Mesothelial cell of epicardium (in vitro differentiated cells): ENCODE measurements at regions not wholly inside any gene's neighbourhood (a gene's known extent, or its start where the extent isn't known, plus 50 kb on each side); places are given as distances from the start of the nearest gene placed in this dataset.

ENCODE experiments used
- DNase-seq, 2 experiments: peaks; one replicate each; pipeline ENCODE4 v3.0.0; 2021; ENCODE audit warnings: low spot score in 2 of 2; ENCODE audit not compliant: unreplicated experiment in 2 of 2
- H3K27ac Mint-ChIP-seq: 2 replicates; pipeline ENCODE4 v1.8.0; 2021; ENCODE audit warnings: mixed read lengths
- H3K27me3 Mint-ChIP-seq: 2 replicates; pipeline ENCODE4 v1.8.0; 2021; ENCODE audit warnings: low read depth, mixed read lengths
- H3K36me3 Mint-ChIP-seq: 2 replicates; pipeline ENCODE4 v1.8.0; 2021; ENCODE audit warnings: mixed read lengths
- H3K4me1 Mint-ChIP-seq: 2 replicates; pipeline ENCODE4 v1.8.0; 2021; ENCODE audit warnings: mixed read lengths
- H3K4me3 Mint-ChIP-seq: 2 replicates; pipeline ENCODE4 v1.8.0; 2021; ENCODE audit warnings: mild to moderate bottlenecking, moderate library complexity, mixed read lengths
- H3K9me3 Mint-ChIP-seq: 2 replicates; pipeline ENCODE4 v1.8.0; 2021; ENCODE audit warnings: mixed read lengths
- TF ChIP-seq, protein P1 (sequence below): fragments of 200-600 bp; sonication (generic); IDR thresholded peaks from one replicate; pipeline ENCODE4 v1.5.0; 2021; ENCODE audit warnings: antibody characterized with exemption; ENCODE audit not compliant: unreplicated experiment

DNA sequence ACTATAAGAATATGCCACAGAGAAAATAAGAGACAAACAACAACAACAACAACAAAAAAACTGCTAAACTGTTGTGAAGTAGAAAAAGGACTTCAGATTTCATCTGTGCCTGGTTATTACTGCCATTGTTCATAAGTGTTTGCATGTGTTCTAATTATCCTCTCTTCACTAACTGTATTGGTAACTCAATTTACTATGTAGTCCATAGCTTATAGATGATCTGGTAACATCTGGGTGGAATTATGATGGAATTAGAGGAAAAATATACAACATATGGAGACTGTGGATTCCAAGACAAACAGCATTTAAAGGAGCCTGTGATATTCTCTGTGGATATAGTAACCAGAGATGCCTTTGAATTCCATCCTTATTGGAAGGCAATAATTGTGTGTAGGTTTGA lies 1891.5 kb upstream of the PIK3C3 start:
- H3K4me1 Mint-ChIP-seq: no peaks in the 10 kb centered on the region
- TF ChIP-seq, protein P1, sequence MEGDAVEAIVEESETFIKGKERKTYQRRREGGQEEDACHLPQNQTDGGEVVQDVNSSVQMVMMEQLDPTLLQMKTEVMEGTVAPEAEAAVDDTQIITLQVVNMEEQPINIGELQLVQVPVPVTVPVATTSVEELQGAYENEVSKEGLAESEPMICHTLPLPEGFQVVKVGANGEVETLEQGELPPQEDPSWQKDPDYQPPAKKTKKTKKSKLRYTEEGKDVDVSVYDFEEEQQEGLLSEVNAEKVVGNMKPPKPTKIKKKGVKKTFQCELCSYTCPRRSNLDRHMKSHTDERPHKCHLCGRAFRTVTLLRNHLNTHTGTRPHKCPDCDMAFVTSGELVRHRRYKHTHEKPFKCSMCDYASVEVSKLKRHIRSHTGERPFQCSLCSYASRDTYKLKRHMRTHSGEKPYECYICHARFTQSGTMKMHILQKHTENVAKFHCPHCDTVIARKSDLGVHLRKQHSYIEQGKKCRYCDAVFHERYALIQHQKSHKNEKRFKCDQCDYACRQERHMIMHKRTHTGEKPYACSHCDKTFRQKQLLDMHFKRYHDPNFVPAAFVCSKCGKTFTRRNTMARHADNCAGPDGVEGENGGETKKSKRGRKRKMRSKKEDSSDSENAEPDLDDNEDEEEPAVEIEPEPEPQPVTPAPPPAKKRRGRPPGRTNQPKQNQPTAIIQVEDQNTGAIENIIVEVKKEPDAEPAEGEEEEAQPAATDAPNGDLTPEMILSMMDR: no peak
- H3K27me3 Mint-ChIP-seq: no peaks in the 10 kb centered on the region
- DNase-seq: no peak
- no peak overlapping the region for H3K27ac Mint-ChIP-seq
- H3K36me3 Mint-ChIP-seq: no peaks in the 10 kb centered on the region
- H3K4me3 Mint-ChIP-seq: no peak overlapping the region
- no peaks in the 10 kb centered on the region for H3K9me3 Mint-ChIP-seq

- H3K4me3 Mint-ChIP-seq: no peak overlapping the region
- TF ChIP-seq, protein P1: no peak
- no peaks in the 10 kb centered on the region for H3K27me3 Mint-ChIP-seq
- no peaks in the 10 kb centered on the region for H3K9me3 Mint-ChIP-seq
- no peak overlapping the region for H3K27ac Mint-ChIP-seq
- no peak for DNase-seq
- no peaks in the 10 kb centered on the region for H3K4me1 Mint-ChIP-seq
- H3K36me3 Mint-ChIP-seq: no peaks in the 10 kb centered on the region
Measured at GRCh38 chr18:40061086-40061485, 1893.9 kb upstream of the PIK3C3 start.

- TF ChIP-seq, protein P1: no peak
- DNase-seq: no peak
- Mint-ChIP-seq H3K27me3 (no peaks in the 10 kb centered on the region), H3K36me3 (no peaks in the 10 kb centered on the region), H3K4me3 (no peak overlapping the region), H3K9me3 (no peaks in the 10 kb centered on the region), H3K27ac (no peak overlapping the region), H3K4me1 (no peaks in the 10 kb centered on the region)
Measured at GRCh38 chr18:40060562-40060961, 1894.5 kb upstream of the PIK3C3 start.

DNA sequence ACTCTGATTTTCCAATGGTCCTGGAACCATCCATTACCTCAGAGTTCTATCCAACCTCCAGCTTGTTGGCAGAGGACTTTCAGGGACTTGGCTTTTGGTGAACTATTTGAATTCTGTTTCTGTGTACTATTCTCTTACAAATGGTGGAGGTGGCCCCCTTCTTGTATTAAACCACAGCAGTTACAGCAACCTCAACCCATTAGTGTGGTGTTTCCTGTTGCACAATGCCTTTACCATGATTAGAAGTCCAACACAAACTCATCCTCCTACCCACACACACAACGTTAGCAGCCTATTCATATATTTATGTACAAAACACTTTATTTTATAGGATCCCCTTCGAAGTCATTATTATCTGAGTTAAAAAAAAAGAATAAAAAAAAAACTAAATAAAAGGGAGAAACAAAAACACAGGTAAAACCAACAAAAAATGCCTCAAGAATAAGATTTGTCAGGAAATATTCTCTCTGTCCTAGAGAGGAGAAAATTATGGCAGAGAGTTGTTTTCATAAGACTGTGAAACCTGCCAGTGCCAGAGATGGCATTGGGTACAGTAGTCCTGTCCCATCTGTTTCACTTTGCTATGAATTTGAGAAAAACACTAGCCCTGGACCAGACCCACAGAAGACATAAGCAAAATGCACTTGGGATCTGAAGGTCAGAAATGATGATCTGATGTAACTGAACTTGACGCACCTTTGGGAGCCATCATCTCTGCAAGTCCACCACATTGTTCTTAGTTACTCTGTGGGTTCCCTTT lies 1896.0 kb upstream of the PIK3C3 start:
- Mint-ChIP-seq H3K27me3 (no peaks in the 10 kb centered on the region), H3K36me3 (no peaks in the 10 kb centered on the region), H3K27ac (no peak overlapping the region), H3K4me3 (no peak overlapping the region), H3K9me3 (no peaks in the 10 kb centered on the region), H3K4me1 (no peaks in the 10 kb centered on the region)
- DNase-seq: no peak
- TF ChIP-seq, protein P1: no peak

- H3K27me3 Mint-ChIP-seq: no peaks in the 10 kb centered on the region
- no peaks in the 10 kb centered on the region for H3K4me1 Mint-ChIP-seq
- no peaks in the 10 kb centered on the region for H3K36me3 Mint-ChIP-seq
- TF ChIP-seq, protein P1: no peak
- no peak overlapping the region for H3K27ac Mint-ChIP-seq
- no peak overlapping the region for H3K4me3 Mint-ChIP-seq
- no peak for DNase-seq
- no peaks in the 10 kb centered on the region for H3K9me3 Mint-ChIP-seq
Measured at GRCh38 chr18:40056079-40056692, 1898.8 kb upstream of the PIK3C3 start.
